Right forelimb (tissue), 1 donor: ENCODE measurements at regions not wholly inside any gene's neighbourhood (a gene's known extent, or its start where the extent isn't known, plus 50 kb on each side); places are given as distances from the start of the nearest gene placed in this dataset.
"Not testable (repeated sequence)": the region's sequence is repeated elsewhere in the genome, so short reads cannot be mapped to it uniquely, and the experiment has no call there.

Experiments used
- DNase-seq: peaks from one replicate; pipeline ENCODE4 v3.0.0-alpha.2; 2018

GRCh38 chr5:107058803-107059202 lies 611.9 kb downstream of the EFNA5 start:
- DNase-seq = no peak

DNA sequence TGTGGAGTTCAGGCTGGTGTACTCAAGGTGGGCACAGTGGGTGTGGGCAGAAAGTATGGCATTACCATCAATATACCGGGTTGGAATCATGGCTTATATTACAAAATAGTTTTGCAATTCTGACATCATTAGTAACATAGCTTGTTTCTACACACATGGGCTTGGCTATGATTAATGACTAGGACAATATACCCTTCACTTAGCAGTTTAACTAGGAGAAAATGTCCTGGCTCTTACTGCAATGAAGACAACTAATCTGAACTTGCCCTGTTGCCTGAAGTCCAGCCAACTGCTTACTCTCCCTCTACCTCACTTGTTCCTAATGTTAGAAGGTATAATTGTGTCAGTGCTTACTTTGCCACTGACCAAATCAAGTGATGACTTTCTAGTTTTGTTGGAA lies 612.5 kb downstream of the EFNA5 start:
- DNase-seq = no peak

- no peak for DNase-seq
Observed at GRCh38 chr5:107056278-107056677, 614.5 kb downstream of the EFNA5 start.

DNA sequence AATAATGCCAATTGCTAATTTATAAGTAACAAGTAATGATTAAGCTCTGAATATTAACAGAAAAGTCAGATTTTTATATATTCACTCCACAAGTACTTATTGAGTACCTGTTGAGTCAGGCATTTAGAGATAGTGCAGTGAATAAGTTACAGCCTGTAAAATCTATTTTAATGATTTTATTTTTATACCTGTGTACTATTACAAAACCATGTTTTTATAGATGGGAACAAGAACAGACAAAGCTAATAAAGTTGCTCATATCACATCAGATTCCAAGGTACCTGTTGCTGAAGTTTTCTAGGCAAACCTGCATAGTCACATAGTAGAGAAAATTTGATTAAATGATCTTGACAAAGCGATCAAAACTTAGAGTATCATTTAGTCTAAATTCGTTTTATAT lies 623.7 kb downstream of the EFNA5 start:
- DNase-seq = no peak

GRCh38 chr5:107043665-107044064 lies 627.1 kb downstream of the EFNA5 start:
- DNase-seq = no peak

DNA sequence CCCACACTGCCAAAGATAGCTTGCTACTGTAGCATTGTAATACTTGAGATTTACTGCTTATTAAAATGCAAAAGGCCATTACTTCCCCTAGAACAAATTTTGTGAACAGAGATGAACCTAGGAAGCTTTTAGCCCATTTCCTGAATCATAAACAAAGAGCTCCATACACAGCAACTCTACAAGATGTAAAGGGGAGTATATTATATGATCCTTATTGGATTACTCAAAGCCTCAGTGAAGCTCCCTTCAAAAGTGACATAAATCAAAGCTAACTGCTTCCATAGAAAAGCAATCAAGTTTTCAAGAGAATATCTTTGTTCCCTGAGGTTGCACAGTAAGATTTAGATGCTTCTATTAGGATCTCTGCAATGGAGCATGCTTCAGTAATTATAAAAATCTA lies 629.8 kb downstream of the EFNA5 start:
- DNase-seq = no peak

GRCh38 chr5:107032629-107033028 lies 638.1 kb downstream of the EFNA5 start:
- DNase-seq = no peak

GRCh38 chr5:107028938-107029337 lies 641.8 kb downstream of the EFNA5 start:
- DNase-seq = no peak

DNA sequence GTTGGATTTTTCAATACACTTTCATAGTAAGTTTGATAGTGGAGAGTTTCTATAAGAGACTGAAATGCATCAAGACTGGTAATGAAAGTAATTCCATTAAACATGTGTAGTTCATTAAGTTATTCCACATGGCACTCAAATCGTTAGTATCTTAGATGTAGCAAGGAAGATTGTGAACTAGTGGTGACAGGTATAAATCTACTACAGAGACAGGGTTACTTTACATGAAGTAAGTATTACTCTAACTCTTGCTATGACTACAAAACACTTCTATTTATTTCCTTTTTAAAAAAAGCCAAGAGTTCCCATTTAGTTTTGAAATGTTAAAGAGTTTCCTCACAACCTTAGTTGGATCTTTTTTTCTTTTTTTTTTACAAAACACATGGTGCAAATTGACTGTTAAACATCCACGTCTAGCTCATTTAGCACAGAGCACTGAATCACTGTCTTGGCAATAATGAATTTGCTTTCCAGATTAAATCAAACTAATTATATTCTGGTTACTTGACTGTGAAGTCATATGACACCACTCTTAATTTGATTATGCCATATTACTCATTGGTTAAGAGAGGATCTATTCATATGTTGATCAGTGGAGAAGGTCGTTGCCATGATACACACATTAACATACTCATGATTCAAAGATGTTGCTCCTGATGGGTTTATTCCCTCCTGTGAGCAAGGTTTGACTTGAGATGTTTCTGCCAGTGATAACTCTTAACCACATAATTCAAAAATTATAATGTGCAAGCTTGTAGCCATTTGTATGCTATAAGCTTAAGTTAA lies 644.8 kb downstream of the EFNA5 start:
- no peak for DNase-seq

DNA sequence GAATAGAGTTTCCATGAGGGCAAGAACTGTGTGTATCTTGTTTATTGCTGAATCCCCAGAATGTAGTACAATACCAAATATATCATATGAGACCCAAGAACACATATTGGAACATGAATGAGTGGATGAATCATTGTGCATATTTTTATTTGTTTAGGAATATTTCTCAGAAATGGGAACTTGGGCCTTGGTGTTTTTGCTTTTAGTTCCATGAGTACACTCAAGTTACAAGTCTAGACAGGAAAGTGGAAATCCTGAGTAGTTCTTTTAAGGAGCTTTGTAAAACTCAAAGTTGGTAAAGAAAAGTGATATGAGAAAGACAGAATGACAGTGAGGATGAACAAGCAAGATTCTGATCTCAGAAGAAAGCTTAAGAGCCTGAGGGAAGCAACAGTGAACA lies 647.0 kb downstream of the EFNA5 start:
- no peak for DNase-seq

- no peak for DNase-seq
Observed at GRCh38 chr5:107021575-107021974, 649.2 kb downstream of the EFNA5 start.

DNA sequence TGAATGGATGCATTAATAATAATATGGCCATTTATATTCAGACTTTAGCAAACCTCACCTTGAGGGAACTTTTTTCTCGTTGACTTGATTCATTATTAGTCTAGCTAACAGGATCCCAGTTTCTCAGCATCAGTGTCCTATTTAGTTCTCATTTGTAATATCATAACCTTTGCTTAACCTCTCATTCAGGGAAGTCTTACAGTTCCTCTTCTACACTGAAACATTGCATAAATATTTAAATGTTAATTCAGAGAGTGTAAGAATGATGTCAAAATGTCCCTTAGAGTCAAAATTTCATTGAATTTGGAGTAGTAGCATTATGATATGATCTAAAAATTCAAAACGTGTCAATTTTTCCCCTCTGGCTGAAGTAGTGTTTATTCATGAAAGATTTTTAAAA lies 650.1 kb downstream of the EFNA5 start:
- DNase-seq = no peak

DNA sequence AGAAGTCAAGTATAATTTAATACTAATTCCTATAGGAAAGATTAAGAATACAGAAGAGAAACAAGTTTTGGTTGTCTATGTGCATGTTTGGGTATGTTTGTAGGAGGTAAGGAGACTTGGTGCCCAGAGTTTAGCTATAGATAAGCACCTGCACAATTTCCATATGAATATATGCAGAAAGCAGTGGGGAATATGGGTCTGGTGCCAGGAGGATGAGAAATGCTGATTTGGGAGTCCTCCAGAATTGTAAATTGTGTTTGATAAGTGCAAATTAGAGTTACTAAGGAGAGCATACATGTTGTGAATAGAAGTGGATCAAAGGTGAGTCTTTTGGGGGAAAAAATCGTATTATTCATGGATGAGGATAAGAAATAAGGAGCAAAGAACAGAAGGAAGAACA lies 653.1 kb downstream of the EFNA5 start:
- no peak for DNase-seq

GRCh38 chr5:107012371-107012770 lies 658.4 kb downstream of the EFNA5 start:
- no peak for DNase-seq

- DNase-seq = no peak
Observed at GRCh38 chr5:107011605-107012004, 659.1 kb downstream of the EFNA5 start.

DNA sequence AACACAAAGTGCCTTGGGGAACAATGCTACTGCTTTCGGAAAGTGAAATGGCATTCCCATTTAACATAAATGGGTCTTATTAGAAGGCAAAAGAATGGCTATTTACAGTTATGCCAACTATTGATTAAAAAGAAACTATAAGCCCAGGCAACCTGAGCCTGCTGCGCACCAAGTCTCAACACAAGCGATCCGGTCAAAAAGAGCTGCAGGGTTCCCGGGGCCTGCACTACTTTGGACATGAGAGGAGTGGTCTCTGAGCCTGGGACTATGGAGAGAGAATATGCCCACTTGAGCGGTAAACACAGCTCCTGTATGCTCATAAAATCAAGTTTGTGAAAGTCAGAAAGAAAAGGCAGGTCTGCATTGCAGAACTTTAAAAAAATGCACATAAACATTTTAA lies 660.7 kb downstream of the EFNA5 start:
- no peak for DNase-seq

- no peak for DNase-seq
Observed at GRCh38 chr5:107005653-107006052, 665.1 kb downstream of the EFNA5 start.

- no peak for DNase-seq
Observed at GRCh38 chr5:107005161-107005560, 665.6 kb downstream of the EFNA5 start.

- DNase-seq = no peak
Observed at GRCh38 chr5:107002115-107002514, 668.6 kb downstream of the EFNA5 start.

DNA sequence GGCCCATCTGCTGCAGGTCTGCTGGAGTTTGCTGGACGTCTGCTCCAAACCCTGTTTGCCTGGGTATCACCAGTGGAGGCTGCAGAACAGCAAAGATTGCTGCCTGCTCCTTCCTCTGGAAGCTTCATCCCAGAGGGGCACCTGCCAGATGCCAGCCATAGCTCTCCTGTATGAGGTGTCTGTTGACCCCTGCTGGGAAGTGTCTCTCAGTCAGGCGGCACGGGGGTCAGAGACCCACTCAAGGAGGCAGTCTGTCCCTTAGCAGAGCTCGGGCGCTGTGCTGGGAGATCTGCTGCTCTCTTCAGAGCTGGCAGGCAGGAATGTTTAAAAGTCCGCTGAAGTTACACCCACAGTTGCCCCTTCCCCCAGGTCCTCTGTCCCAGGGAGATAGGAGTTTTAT lies 671.2 kb downstream of the EFNA5 start:
- not testable (repeated sequence) for DNase-seq

DNA sequence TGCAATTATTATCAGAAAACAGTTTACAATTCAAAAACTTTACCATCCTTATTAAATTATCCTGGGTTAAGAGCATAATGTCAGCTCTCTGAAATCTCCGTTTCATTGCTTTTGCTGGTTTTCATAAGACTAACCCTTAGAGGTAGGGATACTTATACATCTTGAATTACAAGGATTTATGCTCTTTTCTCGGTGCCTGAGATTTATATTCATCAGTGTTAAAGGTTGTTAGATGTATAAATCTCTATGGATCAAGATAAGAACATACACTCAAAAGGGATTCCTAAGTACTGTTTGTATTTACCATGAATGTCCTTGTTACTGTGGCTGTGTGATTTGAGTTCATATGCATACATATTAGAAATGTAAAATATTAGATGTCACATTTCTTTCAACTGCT lies 684.7 kb downstream of the EFNA5 start:
- no peak for DNase-seq

DNA sequence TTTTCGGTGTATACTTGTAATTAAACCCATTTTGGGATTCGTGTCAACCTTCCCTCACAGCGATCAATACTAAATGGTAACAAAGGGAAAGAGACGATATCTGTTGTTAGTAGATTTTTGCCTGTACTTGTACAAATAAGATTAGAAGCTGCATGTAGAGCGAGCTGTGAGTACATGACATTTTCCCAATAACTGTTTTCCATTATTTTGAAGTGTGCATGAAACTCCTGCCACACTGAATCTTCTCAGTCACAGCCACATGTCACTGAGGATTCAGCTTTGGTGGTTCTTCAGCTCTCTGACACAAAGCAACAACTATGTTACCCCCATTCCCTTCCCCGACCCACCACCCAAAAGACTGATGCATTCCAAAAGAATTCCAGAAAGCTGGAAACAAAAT lies 685.6 kb downstream of the EFNA5 start:
- no peak for DNase-seq

- DNase-seq = not testable (repeated sequence)
Observed at GRCh38 chr5:106979178-106979577, 691.6 kb downstream of the EFNA5 start.

GRCh38 chr5:106978582-106979165 lies 692.1 kb downstream of the EFNA5 start:
- not testable (repeated sequence) for DNase-seq

DNA sequence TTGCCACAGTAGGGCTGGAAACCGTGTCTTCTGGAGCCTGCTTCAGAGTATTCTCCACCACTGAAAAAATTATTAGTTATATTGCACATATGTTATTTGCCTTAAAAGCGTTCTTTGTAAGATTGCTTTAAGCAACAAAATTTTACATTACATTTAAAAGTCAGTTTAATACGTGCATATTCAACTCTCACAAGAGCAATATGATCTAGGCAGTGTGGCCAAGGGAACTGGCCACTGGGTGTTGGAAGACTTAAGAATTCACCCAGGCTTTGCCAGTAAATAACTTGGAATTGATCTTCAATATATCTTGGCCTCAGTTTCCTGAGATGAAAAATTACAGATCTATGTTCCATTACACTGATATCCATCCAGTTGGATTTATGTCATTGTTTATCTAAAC lies 694.4 kb downstream of the EFNA5 start:
- no peak for DNase-seq
